K562 (cell line): ENCODE measurements at regions not wholly inside any gene's neighbourhood (a gene's known extent, or its start where the extent isn't known, plus 50 kb on each side); places are given as distances from the start of the nearest gene placed in this dataset.

Source experiments
- ATAC-seq: fragments of 200-7000 bp; cut with Tn5 transposase; 3 replicates; pipeline ENCODE4 v1.9.1; 2020; ENCODE audit warnings: moderate library complexity
- BruUV-seq: library from RNA; stranded (reverse); fragments of 400-500 nt; replicated peaks from 2 replicates; lab custom pipeline; 2021; lab: Mats Ljungman, UMichigan
- CTCF ChIA-PET: fragments of 300-600 bp; formaldehyde crosslinking; extraction: SDS; loops from one replicate; lab custom pipeline; 2021; ENCODE audit warnings: low intra/inter-chr PET ratio; lab: Yijun Ruan, JAX
- POLR2A ChIA-PET: fragments of 300-600, 350-650 bp; sonication (Branson Sonifier 250); formaldehyde crosslinking; extraction: SDS; loops from one replicate; lab custom pipeline; 2021; ENCODE audit warnings: antibody characterized with exemption, inconsistent platforms; lab: Yijun Ruan, JAX
- DNase-seq, 4 experiments: peaks; one replicate each; pipeline versions ENCODE4 v3.0.0 to v3.0.0-alpha.2; 2011 to 2018; ENCODE audit warnings: low spot score in 3 of 4, mixed read lengths in 3 of 4; ENCODE audit errors: extremely low read depth in 1 of 4
- FAIRE-seq: peaks from 2 replicates; lab custom pipeline; 2011; peaks lifted over from hg19 to GRCh38; lab: Jason Lieb, UNC
- H2AFZ ChIP-seq: 2 replicates; pipeline ENCODE4 v1.6.0; 2011; ENCODE audit warnings: low read depth, low read length, control low read depth, inconsistent platforms
- H3K27ac ChIP-seq: fragments of 200-600 bp; 3 replicates; pipeline ENCODE4 v1.8.0; 2011; ENCODE audit warnings: low read depth, mild to moderate bottlenecking, control low read depth, inconsistent platforms, low read length, moderate library complexity, mixed read lengths; ENCODE audit errors: extremely low read depth
- H3K27me3 ChIP-seq, 2 experiments: fragments of 300-600 bp in 1 of 2; 2 replicates in 1 of 2; 3 replicates in 1 of 2; pipeline versions ENCODE4 v1.6.0 to v1.8.0; 2011; ENCODE audit warnings: inconsistent platforms in 2 of 2, low read length in 2 of 2, mild to moderate bottlenecking in 1 of 2, mixed read lengths in 1 of 2, moderate library complexity in 1 of 2; ENCODE audit not compliant: control insufficient read depth in 2 of 2, insufficient read depth in 2 of 2
- H3K36me3 ChIP-seq: fragments of 300-600 bp; 3 replicates; pipeline ENCODE4 v1.8.0; 2011; ENCODE audit warnings: mild to moderate bottlenecking, low read length, inconsistent platforms; ENCODE audit not compliant: control insufficient read depth, insufficient read depth
- H3K4me1 ChIP-seq, 2 experiments: fragments of 200-600 bp in 1 of 2; replicated peaks in 1 of 2; 2 replicates in 1 of 2; 3 replicates in 1 of 2; pipeline versions ENCODE4 v1.5.1 to v1.8.0; 2011; ENCODE audit warnings: inconsistent platforms in 2 of 2, low read length in 2 of 2, mild to moderate bottlenecking in 1 of 2, mixed read lengths in 1 of 2, moderate library complexity in 1 of 2; ENCODE audit not compliant: control insufficient read depth in 2 of 2, insufficient read depth in 2 of 2
- H3K4me2 ChIP-seq: 2 replicates; pipeline ENCODE4 v1.6.1; 2011; ENCODE audit warnings: low read length, control low read depth, inconsistent platforms, mixed read lengths; ENCODE audit not compliant: insufficient read depth
- H3K4me3 ChIP-seq: fragments of 200-600 bp; sonication (generic), shearing (Covaris generic); 2 replicates; pipeline ENCODE4 v1.5.1; 2016; ENCODE audit warnings: control low read depth, inconsistent platforms
- H3K79me2 ChIP-seq: fragments of 200-600 bp; 3 replicates; pipeline ENCODE4 v1.8.0; 2011; ENCODE audit warnings: low read length, inconsistent platforms; ENCODE audit not compliant: control insufficient read depth, insufficient read depth
- H3K9ac ChIP-seq, 2 experiments: 2 replicates each; pipeline versions ENCODE4 v1.6.0 to v1.6.1; 2011; ENCODE audit warnings: low read depth in 2 of 2, low read length in 2 of 2, control low read depth in 1 of 2, inconsistent platforms in 1 of 2, mild to moderate bottlenecking in 1 of 2, mixed read lengths in 1 of 2; ENCODE audit not compliant: insufficient read depth in 1 of 2
- H3K9me1 ChIP-seq: one replicate; pipeline ENCODE4 v1.6.0; 2011; ENCODE audit warnings: inconsistent platforms, mild to moderate bottlenecking, low read length, moderate library complexity; ENCODE audit not compliant: control insufficient read depth, insufficient read depth
- H3K9me3 ChIP-seq: replicated peaks from 2 replicates; pipeline ENCODE4 v1.5.1; 2011; ENCODE audit warnings: low read depth, low read length, inconsistent platforms; ENCODE audit not compliant: control insufficient read depth, insufficient read depth
- H4K20me1 ChIP-seq: replicated peaks from 2 replicates; pipeline ENCODE4 v1.6.1; 2011; ENCODE audit warnings: low read length, inconsistent platforms, mixed read lengths; ENCODE audit not compliant: control insufficient read depth, insufficient read depth
- ADNP ChIP-seq: fragments of 200-800 bp; sonication (Bioruptor generic); IDR thresholded peaks from 2 replicates; pipeline ENCODE4 v1.6.1; 2016; ENCODE audit warnings: missing genetic modification characterization, missing compliant biosample characterization
- E4F1 ChIP-seq: fragments of 250-450 bp; sonication (Bioruptor Pico); IDR thresholded peaks from 2 replicates; pipeline ENCODE4 v1.5.0; 2021; ENCODE audit warnings: mild to moderate bottlenecking, borderline replicate concordance
- HDAC6 ChIP-seq: IDR thresholded peaks from 2 replicates; pipeline ENCODE4 v1.6.1; 2012; ENCODE audit warnings: low read depth, mild to moderate bottlenecking, control low read depth, inconsistent platforms, low read length, moderate library complexity
- KLF13 ChIP-seq: fragments of 450-650 bp; IDR thresholded peaks from 2 replicates; pipeline ENCODE4 v1.6.1; 2016; ENCODE audit warnings: missing genetic modification characterization, low read depth, mild to moderate bottlenecking, missing compliant biosample characterization, moderate library complexity, borderline replicate concordance
- KLF16 ChIP-seq: IDR thresholded peaks from 2 replicates; pipeline ENCODE4 v1.6.1; 2016; ENCODE audit warnings: antibody characterized with exemption
- MAX ChIP-seq: sonication (generic); formaldehyde crosslinking; IDR thresholded peaks from 2 replicates; pipeline ENCODE4 v1.9.0; 2022; ENCODE audit warnings: mild to moderate bottlenecking, missing genetic modification reagents
- MTA2 ChIP-seq: fragments of 450-650 bp; IDR thresholded peaks from 2 replicates; pipeline ENCODE4 v1.6.1; 2016; ENCODE audit warnings: low read depth
- NFYB ChIP-seq: IDR thresholded peaks from 2 replicates; pipeline ENCODE4 v1.6.1; 2011; ENCODE audit warnings: mild to moderate bottlenecking, moderate library complexity; ENCODE audit not compliant: insufficient read length; ENCODE audit errors: extremely low read depth
- POLR2AphosphoS5 ChIP-seq: IDR thresholded peaks from 2 replicates; pipeline ENCODE4 v1.6.1; 2011; ENCODE audit warnings: mild to moderate bottlenecking, low read depth, low read length, moderate library complexity; ENCODE audit not compliant: control insufficient read depth, insufficient read depth
- SFPQ ChIP-seq: fragments of 200-400 bp; formaldehyde crosslinking; IDR thresholded peaks from 2 replicates; pipeline ENCODE4 v1.6.1; 2017; ENCODE audit warnings: mild to moderate bottlenecking, low read depth, low read length, moderate library complexity
- TCF7 ChIP-seq: sonication (generic); IDR thresholded peaks from 2 replicates; pipeline ENCODE4 v1.6.1; 2016; ENCODE audit warnings: antibody characterized with exemption, borderline replicate concordance
- TCF7L2 ChIP-seq: fragments of 150-350 bp; IDR thresholded peaks from 2 replicates; pipeline ENCODE4 v1.6.1; 2016; ENCODE audit warnings: low read depth, mild to moderate bottlenecking, low read length, moderate library complexity
- ZC3H4 ChIP-seq: sonication (generic); formaldehyde crosslinking; IDR thresholded peaks from 2 replicates; pipeline ENCODE4 v1.9.0; 2021; ENCODE audit warnings: missing genetic modification reagents, borderline replicate concordance
- ZNF785 ChIP-seq: fragments of 250-450 bp; sonication (Bioruptor Pico); IDR thresholded peaks from 2 replicates; pipeline ENCODE4 v1.4.0; 2020; ENCODE audit warnings: mild to moderate bottlenecking
- WGBS: fragments of 100-300 bp; shearing (Covaris generic); methylation state at CpG from one replicate; pipeline ENCODE4 v1.1.6; 2016; ENCODE audit warnings: low coverage, mixed read lengths; ENCODE audit not compliant: insufficient coverage; ENCODE audit errors: missing lambda C conversion rate; 5-methylcytosine and 5-hydroxymethylcytosine counted together
- in situ Hi-C: fragments of 300-500 bp; cut with MboI; formaldehyde crosslinking; loops from 4 replicates; pipeline ENCODE4 v1.15.0; 2018; ENCODE audit warnings: inconsistent platforms, mixed read lengths
- intact Hi-C: fragments of 100-400 bp; cut with micrococcal nuclease; formaldehyde crosslinking; loops from 2 replicates; pipeline ENCODE4 v1.14.2; 2022

- TF ChIP-seq SFPQ (no peak), TCF7 (no peak)
Measured at GRCh38 chr6:22896696-22897095, 327.3 kb downstream of the HDGFL1 start (continued).

GRCh38 chr6:22899426-22899825 is 330.1 kb downstream of the HDGFL1 start:
- FAIRE-seq (no peak), ATAC-seq (no peak), DNase-seq (no peak)
- Histone ChIP-seq H4K20me1 (no peaks in the 10 kb centered on the region), H3K27ac (no peak overlapping the region), H3K4me2 (no peak overlapping the region), H3K4me3 (no peak overlapping the region), H3K9me1 (no peaks in the 10 kb centered on the region), H3K4me1 (no peaks in the 10 kb centered on the region), H3K79me2 (no peaks in the 10 kb centered on the region), H2AFZ (no peak overlapping the region), H3K36me3 (no peaks in the 10 kb centered on the region), H3K27me3 (no peaks in the 10 kb centered on the region), H3K9me3 (no peaks in the 10 kb centered on the region), H3K9ac (no peak overlapping the region)
- intact Hi-C loops (no loop called here), in situ Hi-C loops (no loop called here)
- CTCF ChIA-PET = no interaction called here
- 0% methylated on average over 1 of the region's 1 CpG for WGBS
- no TSS peak for BruUV-seq
- TF ChIP-seq E4F1 (CRISPR knock-in tag) (no peak), MTA2 (no peak), KLF16 (no peak), POLR2AphosphoS5 (no peak), TCF7L2 (no peak), NFYB (no peak), ZNF785 (no peak), ADNP (tag) (no peak), MAX (no peak), HDAC6 (no peak), ZC3H4 (CRISPR knock-in tag) (no peak), KLF13 (no peak)
- POLR2A ChIA-PET = no interaction called here
